ENCODE measurements at regions not wholly inside any gene's neighbourhood (a gene's known extent, or its start where the extent isn't known, plus 50 kb on each side); places are given as distances from the start of the nearest gene placed in this dataset.

GRCh38 chr2:173678186-173678585 lies 287.0 kb downstream of the SP3 start:
- no peaks in the 10 kb centered on the region for H3K27me3 Mint-ChIP-seq (ENCODE audit: low read depth)

More at GRCh38 chr2:173678186-173678585, 287.0 kb downstream of the SP3 start:
- H2BK5ac ChIP-seq (ENCODE audit: insufficient read length, low read length): no peak overlapping the region
- H3K14ac ChIP-seq (ENCODE audit: insufficient read depth, low read length): no peak overlapping the region
- no peak overlapping the region for H2BK20ac ChIP-seq (ENCODE audit: low read depth, low read length, poor library complexity, severe bottlenecking)
- no peak overlapping the region for H2BK15ac ChIP-seq (ENCODE audit: low read depth, low read length)
- H3K79me1 ChIP-seq (ENCODE audit: insufficient read depth, low read depth, low read length, poor library complexity, severe bottlenecking): no peaks in the 10 kb centered on the region
- no peak overlapping the region for H3T11ph ChIP-seq (ENCODE audit: low read length)
- H3K4me3 Mint-ChIP-seq: no peak overlapping the region
- H3K23ac ChIP-seq (ENCODE audit: insufficient read length, low read depth, low read length): no peak overlapping the region
- no peaks in the 10 kb centered on the region for H3K27me3 ChIP-seq (ENCODE audit: insufficient read depth, low read length)
- no peak overlapping the region for H4K91ac ChIP-seq (ENCODE audit: insufficient read length, low read depth, low read length)
- H4K20me1 ChIP-seq (ENCODE audit: control insufficient read depth, insufficient read depth, insufficient read length): no peaks in the 10 kb centered on the region
- H3K27ac Mint-ChIP-seq: no peak overlapping the region
- H3K36me3 Mint-ChIP-seq (ENCODE audit: insufficient read depth in 1 of 3, low read depth in 3 of 3): peaks cover 0 to 5% (median 3%) of the 10 kb centered on the region in 3 experiments; a peak in 2 of 7 replicates
- no peak overlapping the region for H3K27ac ChIP-seq (ENCODE audit: insufficient read length, low read depth, low read length)
- H3K9ac ChIP-seq (ENCODE audit: extremely low read depth, insufficient read length, low read length): no peak overlapping the region
- H3K79me2 ChIP-seq (ENCODE audit: insufficient read depth, low read length): no peaks in the 10 kb centered on the region
- no peak overlapping the region for H2AK5ac ChIP-seq (ENCODE audit: insufficient read length, low read length)
- no peaks in the 10 kb centered on the region for H3K9me3 ChIP-seq (ENCODE audit: control insufficient read depth, low read depth, low read length)
- H4K5ac ChIP-seq (ENCODE audit: insufficient read length, low read depth, low read length): no peak overlapping the region
- no peak overlapping the region for H3K4me2 ChIP-seq (ENCODE audit: insufficient read depth, insufficient read length, low read length)
- DNase-seq: no peak
- peaks cover 0 to 4% of the 10 kb centered on the region in 2 experiments; a peak in 2 of 5 replicates for H3K9me3 Mint-ChIP-seq
- H3K4ac ChIP-seq (ENCODE audit: low read depth, low read length): no peak overlapping the region
- H3K56ac ChIP-seq (ENCODE audit: insufficient read length, low read depth, low read length): no peak overlapping the region
- TF ChIP-seq CTCF (conservative IDR thresholded peaks at IDR 0.05): no peak
- WGBS (ENCODE audit: extremely low coverage, insufficient read length, low lambda C conversion rate): no CpG with 5 or more reads among the region's 1 CpG
- H2AFZ ChIP-seq (ENCODE audit: low read length): no peak overlapping the region
- no peak overlapping the region for H4K8ac ChIP-seq (replicated peaks; ENCODE audit: insufficient read length, low read depth, low read length)
- no peak overlapping the region for H2BK12ac ChIP-seq (ENCODE audit: insufficient read length, low read depth, low read length)
- no peak overlapping the region for H2BK120ac ChIP-seq (ENCODE audit: low read depth, low read length, poor library complexity, severe bottlenecking)
- no peaks in the 10 kb centered on the region for H3K4me1 Mint-ChIP-seq
- H3K4me1 ChIP-seq (ENCODE audit: insufficient read depth, low read length): no peaks in the 10 kb centered on the region
- no peaks in the 10 kb centered on the region for H3K23me2 ChIP-seq (ENCODE audit: insufficient read length, low read depth, low read length, poor library complexity, severe bottlenecking)
- H3K18ac ChIP-seq (ENCODE audit: insufficient read length, low read depth, low read length): no peak overlapping the region
